CD4-positive, alpha-beta memory T cell (primary cell): ENCODE measurements at regions not wholly inside any gene's neighbourhood (a gene's known extent, or its start where the extent isn't known, plus 50 kb on each side); places are given as distances from the start of the nearest gene placed in this dataset.

ENCODE experiments used
- CTCF ChIA-PET: fragments of 350-600 bp; sonication (Branson Sonifier 250); formaldehyde crosslinking; loops from one replicate; lab custom pipeline; 2021; ENCODE audit warnings: inconsistent platforms; ENCODE audit not compliant: partially characterized antibody; lab: Charles Lee
- POLR2A ChIA-PET: fragments of 350-600 bp; sonication (Branson Sonifier 250); formaldehyde crosslinking; loops from one replicate; lab custom pipeline; 2021; ENCODE audit not compliant: partially characterized antibody; lab: Charles Lee
- DNase-seq, 5 donors: peaks; one replicate each; pipeline versions ENCODE4 v3.0.0 to v3.0.0-alpha.2; 2020 to 2022; ENCODE audit warnings: mixed read lengths in 1 of 5
- H3K27ac ChIP-seq: one replicate; pipeline ENCODE4 v1.7.0; 2013; ENCODE audit warnings: low read depth, low read length
- H3K27me3 ChIP-seq: 2 replicates; pipeline ENCODE4 v1.7.0; 2013; ENCODE audit warnings: mild to moderate bottlenecking, low read length, moderate library complexity; ENCODE audit not compliant: insufficient read depth
- H3K36me3 ChIP-seq: 2 replicates; pipeline ENCODE4 v1.7.0; 2013; ENCODE audit warnings: mild to moderate bottlenecking, low read length, moderate library complexity; ENCODE audit not compliant: insufficient read depth
- H3K4me1 ChIP-seq: 2 replicates; pipeline ENCODE4 v1.7.0; 2013; ENCODE audit warnings: mild to moderate bottlenecking, low read length, moderate library complexity; ENCODE audit not compliant: insufficient read depth
- H3K4me3 ChIP-seq, 2 donors: one replicate each; pipeline ENCODE4 v1.7.0; 2013; ENCODE audit warnings: low read length in 2 of 2, mild to moderate bottlenecking in 1 of 2
- H3K9me3 ChIP-seq, 2 donors: one replicate each; pipeline ENCODE4 v1.7.0; 2013; ENCODE audit warnings: low read length in 2 of 2, control low read depth in 1 of 2; ENCODE audit not compliant: control insufficient read depth in 1 of 2
- H3K27ac Mint-ChIP-seq, 7 donors: one replicate each; pipeline ENCODE4 v1.8.0; 2020 to 2021; ENCODE audit warnings: mixed read lengths in 7 of 7, mild to moderate bottlenecking in 6 of 7, inconsistent platforms in 3 of 7, moderate library complexity in 3 of 7
- H3K27me3 Mint-ChIP-seq, 2 donors: one replicate each; pipeline ENCODE4 v1.8.0; 2020 to 2021; ENCODE audit warnings: mixed read lengths in 2 of 2
- H3K36me3 Mint-ChIP-seq, 2 donors: one replicate each; pipeline ENCODE4 v1.8.0; 2020 to 2021; ENCODE audit warnings: mixed read lengths in 2 of 2, inconsistent platforms in 1 of 2, mild to moderate bottlenecking in 1 of 2
- H3K4me1 Mint-ChIP-seq, 4 donors: one replicate each; pipeline ENCODE4 v1.8.0; 2020 to 2021; ENCODE audit warnings: mixed read lengths in 4 of 4, mild to moderate bottlenecking in 1 of 4
- H3K4me3 Mint-ChIP-seq, 8 donors: one replicate each; pipeline ENCODE4 v1.8.0; 2020 to 2021; ENCODE audit warnings: mixed read lengths in 8 of 8, mild to moderate bottlenecking in 7 of 8, moderate library complexity in 6 of 8, inconsistent platforms in 3 of 8
- H3K9me3 Mint-ChIP-seq, 8 donors: one replicate each; pipeline ENCODE4 v1.8.0; 2020 to 2021; ENCODE audit warnings: mixed read lengths in 8 of 8, mild to moderate bottlenecking in 5 of 8, inconsistent platforms in 3 of 8, moderate library complexity in 1 of 8
- intact Hi-C: fragments of 100-400 bp; cut with micrococcal nuclease; formaldehyde crosslinking; loops from one replicate; pipeline ENCODE4 v1.15.1; 2023

GRCh38 chr4:180923486-180923885 is 1319.7 kb upstream of the TENM3 start:
- no peaks in the 10 kb centered on the region for H3K4me1 Mint-ChIP-seq

GRCh38 chr4:180925805-180926204 is 1317.4 kb upstream of the TENM3 start:
- no peak overlapping the region for H3K27ac Mint-ChIP-seq
- CTCF ChIA-PET, result no interaction called here
- intact Hi-C loops, result no loop called here

More at GRCh38 chr4:180923486-180923885, 1319.7 kb upstream of the TENM3 start:
- Histone ChIP-seq H3K4me3 (no peak overlapping the region), H3K27ac (no peak overlapping the region), H3K36me3 (no peaks in the 10 kb centered on the region), H3K4me1 (no peaks in the 10 kb centered on the region), H3K27me3 (no peaks in the 10 kb centered on the region), H3K9me3 (no peaks in the 10 kb centered on the region)
- ChIA-PET POLR2A (no interaction called here), CTCF (no interaction called here)
- Mint-ChIP-seq H3K9me3 (peaks cover 0 to 12% (median 3%) of the 10 kb centered on the region in 8 donors), H3K4me3 (no peak overlapping the region), H3K27ac (no peak overlapping the region), H3K27me3 (no peaks in the 10 kb centered on the region), H3K36me3 (no peaks in the 10 kb centered on the region)
- no peak for DNase-seq
- intact Hi-C loops, result no loop called here

GRCh38 chr4:180926277-180926676 is 1316.9 kb upstream of the TENM3 start:
- no peaks in the 10 kb centered on the region for H3K27me3 ChIP-seq
- H3K36me3 ChIP-seq, result no peaks in the 10 kb centered on the region
- peaks cover 0 to 13% (median 0%) of the 10 kb centered on the region in 8 donors for H3K9me3 Mint-ChIP-seq
- H3K4me1 ChIP-seq, result no peaks in the 10 kb centered on the region
- no peaks in the 10 kb centered on the region for H3K27me3 Mint-ChIP-seq
- intact Hi-C loops, result no loop called here
- ChIA-PET CTCF (no interaction called here), POLR2A (no interaction called here)
- no peak overlapping the region for H3K27ac Mint-ChIP-seq
- H3K9me3 ChIP-seq, result no peaks in the 10 kb centered on the region
- no peak overlapping the region for H3K4me3 Mint-ChIP-seq
- H3K4me1 Mint-ChIP-seq, result no peaks in the 10 kb centered on the region
- H3K27ac ChIP-seq, result no peak overlapping the region
- no peak overlapping the region for H3K4me3 ChIP-seq
- no peaks in the 10 kb centered on the region for H3K36me3 Mint-ChIP-seq
- DNase-seq, result no peak

More at GRCh38 chr4:180925805-180926204, 1317.4 kb upstream of the TENM3 start:
- Mint-ChIP-seq H3K9me3 (peaks cover 0 to 17% (median 3%) of the 10 kb centered on the region in 8 donors), H3K27me3 (no peaks in the 10 kb centered on the region), H3K4me1 (no peaks in the 10 kb centered on the region), H3K36me3 (no peaks in the 10 kb centered on the region), H3K4me3 (no peak overlapping the region)
- Histone ChIP-seq H3K4me3 (no peak overlapping the region), H3K36me3 (no peaks in the 10 kb centered on the region), H3K9me3 (no peaks in the 10 kb centered on the region), H3K27me3 (no peaks in the 10 kb centered on the region), H3K4me1 (no peaks in the 10 kb centered on the region), H3K27ac (no peak overlapping the region)
- no peak for DNase-seq
- POLR2A ChIA-PET, result no interaction called here

DNA sequence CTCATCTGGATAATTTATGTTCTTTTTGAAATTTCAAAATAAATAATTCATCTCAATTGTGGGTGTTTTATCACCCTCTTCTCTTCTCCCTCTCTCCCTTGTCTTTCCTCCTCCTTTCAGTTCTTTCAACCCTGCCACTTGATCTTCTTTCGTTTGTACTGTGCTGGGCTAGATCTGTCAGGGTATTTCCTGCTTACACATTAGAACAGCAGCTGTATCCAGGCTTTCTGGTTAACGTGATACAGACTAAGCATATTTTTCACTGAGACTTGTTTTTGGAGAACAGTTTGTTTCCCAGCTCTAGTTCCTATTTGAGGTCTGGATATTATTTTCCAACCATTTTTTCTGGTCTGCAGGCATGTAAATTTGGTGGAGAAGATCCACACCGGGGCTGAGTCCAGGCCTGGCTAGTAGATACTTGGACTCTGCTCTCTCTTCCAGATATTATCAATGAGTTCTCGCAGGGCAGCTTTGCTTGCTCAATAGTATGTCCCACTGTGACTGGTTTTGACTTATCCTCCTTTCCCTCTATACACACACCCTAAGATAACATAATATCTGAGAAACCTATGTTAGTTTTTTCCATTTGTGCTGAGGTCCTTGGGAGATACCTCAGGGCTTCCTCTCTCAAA is 1310.7 kb upstream of the TENM3 start:
- no peak overlapping the region for H3K27ac Mint-ChIP-seq
- CTCF ChIA-PET, result no interaction called here
- H3K9me3 ChIP-seq, result no peaks in the 10 kb centered on the region
- no peaks in the 10 kb centered on the region for H3K36me3 Mint-ChIP-seq
- no peaks in the 10 kb centered on the region for H3K4me1 Mint-ChIP-seq
- intact Hi-C loops, result no loop called here
- H3K27me3 Mint-ChIP-seq, result no peaks in the 10 kb centered on the region
- no peak overlapping the region for H3K27ac ChIP-seq
- H3K4me3 Mint-ChIP-seq, result no peak overlapping the region
- H3K4me3 ChIP-seq, result no peak overlapping the region
- no peaks in the 10 kb centered on the region for H3K27me3 ChIP-seq
- no peak for DNase-seq
- no peaks in the 10 kb centered on the region for H3K36me3 ChIP-seq
- H3K4me1 ChIP-seq, result no peaks in the 10 kb centered on the region
- POLR2A ChIA-PET, result no interaction called here
- peaks cover 0 to 14% (median 7%) of the 10 kb centered on the region in 8 donors for H3K9me3 Mint-ChIP-seq

DNA sequence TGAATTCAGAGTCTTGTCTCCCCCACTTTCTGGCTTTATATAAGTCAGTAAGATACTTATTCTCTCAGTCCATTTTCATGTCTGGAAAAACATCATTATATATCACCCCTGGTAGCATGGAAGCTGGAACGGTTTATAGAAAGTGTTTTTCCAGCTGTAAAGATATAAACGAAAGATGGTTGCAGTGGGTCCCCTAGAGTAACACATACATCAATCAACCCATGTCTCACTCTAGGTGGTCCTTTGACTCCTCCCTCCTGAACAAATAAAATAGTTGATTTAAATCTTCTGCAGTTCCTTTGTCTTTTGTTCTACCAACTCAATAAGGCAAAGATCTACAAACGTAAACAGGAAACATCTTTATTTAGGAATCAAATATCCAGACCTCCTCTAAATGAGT is 1306.1 kb upstream of the TENM3 start:
- Histone ChIP-seq H3K4me1 (no peaks in the 10 kb centered on the region), H3K27me3 (no peaks in the 10 kb centered on the region), H3K27ac (no peak overlapping the region), H3K9me3 (no peaks in the 10 kb centered on the region), H3K4me3 (no peak overlapping the region), H3K36me3 (no peaks in the 10 kb centered on the region)
- intact Hi-C loops, result no loop called here
- DNase-seq, result no peak
- H3K9me3 Mint-ChIP-seq, result peaks cover 0 to 13% (median 7%) of the 10 kb centered on the region in 8 donors
- H3K36me3 Mint-ChIP-seq, result no peaks in the 10 kb centered on the region
- ChIA-PET POLR2A (no interaction called here), CTCF (no interaction called here)
- no peaks in the 10 kb centered on the region for H3K27me3 Mint-ChIP-seq
- H3K4me1 Mint-ChIP-seq, result no peaks in the 10 kb centered on the region
- H3K4me3 Mint-ChIP-seq, result no peak overlapping the region
- no peak overlapping the region for H3K27ac Mint-ChIP-seq

- Mint-ChIP-seq H3K36me3 (no peaks in the 10 kb centered on the region), H3K4me3 (no peak overlapping the region), H3K9me3 (peaks cover 0 to 3% (median under 1%) of the 10 kb centered on the region in 8 donors), H3K27me3 (no peaks in the 10 kb centered on the region), H3K27ac (no peak overlapping the region), H3K4me1 (no peaks in the 10 kb centered on the region)
- no peak overlapping the region for H3K4me3 ChIP-seq
- CTCF ChIA-PET, result no interaction called here
- no peaks in the 10 kb centered on the region for H3K27me3 ChIP-seq
- no peaks in the 10 kb centered on the region for H3K9me3 ChIP-seq
- POLR2A ChIA-PET, result no interaction called here
- intact Hi-C loops, result no loop called here
- H3K27ac ChIP-seq, result no peak overlapping the region
- H3K4me1 ChIP-seq, result no peaks in the 10 kb centered on the region
- DNase-seq, result no peak
- H3K36me3 ChIP-seq, result no peaks in the 10 kb centered on the region
Measured at GRCh38 chr4:180940680-180941079, 1302.5 kb upstream of the TENM3 start.

DNA sequence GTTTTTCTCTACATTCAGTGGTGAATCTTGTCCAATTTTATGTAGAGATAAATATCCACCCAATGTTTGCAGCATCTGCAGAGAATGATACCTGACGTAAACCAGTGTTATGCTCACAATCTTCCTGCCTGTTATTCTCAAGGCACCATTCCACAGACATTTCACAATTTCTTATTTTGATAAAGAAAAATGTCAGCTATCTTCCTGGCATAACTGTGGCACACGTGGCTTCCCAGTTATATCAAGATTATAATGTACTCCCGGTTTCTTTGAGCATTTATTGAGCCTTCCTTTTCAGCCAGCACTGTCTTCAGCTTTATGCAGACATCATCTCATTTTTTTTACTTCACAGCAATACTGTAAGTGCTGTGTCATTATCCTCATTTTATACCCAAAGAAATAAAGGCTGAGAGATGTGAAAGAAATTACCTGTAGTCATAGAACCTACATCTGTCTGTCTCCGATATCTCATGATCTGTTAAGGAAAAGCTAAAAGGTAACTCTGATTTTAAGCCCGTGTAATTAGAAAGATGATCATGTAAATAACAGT is 1300.8 kb upstream of the TENM3 start:
- H3K27me3 ChIP-seq, result no peaks in the 10 kb centered on the region
- Mint-ChIP-seq H3K9me3 (peaks cover 0 to 7% (median 0%) of the 10 kb centered on the region in 8 donors), H3K36me3 (no peaks in the 10 kb centered on the region), H3K4me1 (no peaks in the 10 kb centered on the region), H3K27me3 (peaks cover 0 to 2% of the 10 kb centered on the region in 2 donors), H3K27ac (no peak overlapping the region), H3K4me3 (no peak overlapping the region)
- no peaks in the 10 kb centered on the region for H3K36me3 ChIP-seq
- no peak overlapping the region for H3K27ac ChIP-seq
- intact Hi-C loops, result no loop called here
- H3K9me3 ChIP-seq, result no peaks in the 10 kb centered on the region
- H3K4me1 ChIP-seq, result no peaks in the 10 kb centered on the region
- no peak overlapping the region for H3K4me3 ChIP-seq
- ChIA-PET CTCF (no interaction called here), POLR2A (no interaction called here)
- no peak for DNase-seq
